Stomach (tissue), 8 donors: ENCODE measurements at regions not wholly inside any gene's neighbourhood (a gene's known extent, or its start where the extent isn't known, plus 50 kb on each side); places are given as distances from the start of the nearest gene placed in this dataset.
A peak's percentile ranks its signal among the peaks of the same experiment; 100 is the strongest.

Experiments
- DNase-seq, 2 donors: peaks; one replicate each; pipeline versions ENCODE4 v3.0.0 to v3.0.0-alpha.2; 2013 to 2019
- H3K27ac ChIP-seq, 5 donors: fragments of 200-600 bp in 4 of 5; sonication (generic) in 4 of 5; one replicate each; pipeline ENCODE4 v1.5.1; 2013 to 2019; ENCODE audit warnings: mild to moderate bottlenecking in 1 of 5, moderate library complexity in 1 of 5
- H3K27me3 ChIP-seq, 3 donors: fragments of 200-600 bp; sonication (generic); one replicate each; pipeline ENCODE4 v1.5.1; 2017 to 2019; ENCODE audit warnings: mixed run types in 1 of 3
- H3K36me3 ChIP-seq, 4 donors: fragments of 200-600 bp; sonication (generic); 1 replicate in 3 of 4; 2 replicates in 1 of 4; pipeline ENCODE4 v1.5.1; 2016 to 2019
- H3K4me1 ChIP-seq, 4 donors: fragments of 200-600 bp; sonication (generic); one replicate each; pipeline ENCODE4 v1.5.1; 2016 to 2019
- H3K4me3 ChIP-seq, 4 donors: fragments of 200-600 bp; sonication (generic) in 3 of 4; one replicate each; pipeline ENCODE4 v1.5.1; 2016 to 2019; ENCODE audit warnings: mild to moderate bottlenecking in 1 of 4
- H3K9me3 ChIP-seq, 4 donors: fragments of 200-600 bp; sonication (generic); one replicate each; pipeline ENCODE4 v1.5.1; 2016 to 2019
- CTCF ChIP-seq, 7 experiments: fragments of 450-650 bp in 4 of 7; fragments of 200-600 bp in 3 of 7; sonication (generic) in 3 of 7; IDR thresholded peaks; one replicate each; pipeline ENCODE4 v1.5.1; 2016 to 2019; ENCODE audit warnings: antibody characterized with exemption in 7 of 7, control low read depth in 2 of 7, mild to moderate bottlenecking in 1 of 7
- EP300 ChIP-seq: sonication (generic); formaldehyde crosslinking; IDR thresholded peaks from one replicate; pipeline ENCODE4 v1.6.1; 2017; ENCODE audit warnings: antibody characterized with exemption
- POLR2A ChIP-seq, 4 donors: fragments of 450-650 bp; IDR thresholded peaks; one replicate each; pipeline ENCODE4 v1.6.1; 2016; ENCODE audit warnings: antibody characterized with exemption in 4 of 4, control low read depth in 2 of 4, mild to moderate bottlenecking in 1 of 4, moderate library complexity in 1 of 4
- POLR2AphosphoS5 ChIP-seq, 3 donors: sonication (generic); formaldehyde crosslinking; IDR thresholded peaks; one replicate each; pipeline ENCODE4 v1.6.1; 2016; ENCODE audit warnings: antibody characterized with exemption in 3 of 3
- WGBS, 5 donors: extraction: QIAGEN DNeasy Blood & Tissue Kit in 3 of 5; methylation state at CpG; one replicate each; pipeline versions ENCODE4 v1.1.5 to v1.1.7; 2013 to 2018; 5-methylcytosine and 5-hydroxymethylcytosine counted together
- intact Hi-C: fragments of 100-400 bp; cut with DNase I; formaldehyde crosslinking; loops from one replicate; pipeline ENCODE4 v1.15.1; 2023; ENCODE audit warnings: low total_unique reads
- donor health status: healthy with polysubstance abuse.
- donor health status: Bipolar disorder and iron deficiency.
- donor health status: healthy.

DNA sequence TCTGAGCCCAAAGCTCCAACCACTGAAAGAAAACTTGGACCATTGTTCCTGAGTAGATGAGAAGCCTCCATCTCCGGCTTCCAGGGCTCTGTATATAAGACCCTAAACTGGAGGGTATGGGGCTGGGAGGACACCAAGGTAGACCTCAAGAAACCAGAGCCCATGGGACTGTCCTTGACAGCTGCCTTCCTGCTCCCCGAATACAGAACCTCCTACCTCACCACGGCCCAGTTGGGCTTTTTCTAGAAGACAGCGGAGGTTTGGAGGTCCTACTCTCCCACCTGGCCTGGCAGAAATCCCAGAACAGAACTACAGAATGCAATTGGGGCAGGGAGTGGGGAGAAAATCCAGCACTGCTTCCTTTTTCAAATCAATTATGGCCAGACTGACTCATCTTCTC lies 177.3 kb upstream of the ZNF507 start:
- H3K27ac ChIP-seq, result no peak overlapping the region
- H3K4me1 ChIP-seq, result no peaks in the 10 kb centered on the region
- DNase-seq, result no peak
- H3K4me3 ChIP-seq, result no peak overlapping the region
- intact Hi-C loops, result no loop called here
- no peaks in the 10 kb centered on the region for H3K9me3 ChIP-seq
- no peaks in the 10 kb centered on the region for H3K36me3 ChIP-seq
- H3K27me3 ChIP-seq, result peaks cover 0 to 17% (median 0%) of the 10 kb centered on the region in 3 donors
- no peak for TF ChIP-seq POLR2AphosphoS5 (IDR thresholded peaks at IDR 0.05)
- no peak for TF ChIP-seq POLR2A (IDR thresholded peaks at IDR 0.05)
- TF ChIP-seq CTCF (IDR thresholded peaks at IDR 0.05), result no peak
- TF ChIP-seq EP300, result no peak
- WGBS, 5 donors, result 73 to 83% (median 82%) methylated on average over 4 of the region's 4 CpGs

- H3K27me3 ChIP-seq, result peaks cover 0 to 17% (median 0%) of the 10 kb centered on the region in 3 donors
- no peaks in the 10 kb centered on the region for H3K36me3 ChIP-seq
- no peaks in the 10 kb centered on the region for H3K9me3 ChIP-seq
- 79 to 91% (median 80%) methylated on average over 5 of the region's 5 CpGs for WGBS, 5 donors
- H3K27ac ChIP-seq, result no peak overlapping the region
- no peak overlapping the region for H3K4me3 ChIP-seq
- H3K4me1 ChIP-seq, result no peaks in the 10 kb centered on the region
- TF ChIP-seq EP300, result no peak
- TF ChIP-seq POLR2AphosphoS5 (IDR thresholded peaks at IDR 0.05), result no peak
- no peak for DNase-seq
- intact Hi-C loops, result no loop called here
Observed at GRCh38 chr19:32168606-32169005, 176.8 kb upstream of the ZNF507 start.

DNA sequence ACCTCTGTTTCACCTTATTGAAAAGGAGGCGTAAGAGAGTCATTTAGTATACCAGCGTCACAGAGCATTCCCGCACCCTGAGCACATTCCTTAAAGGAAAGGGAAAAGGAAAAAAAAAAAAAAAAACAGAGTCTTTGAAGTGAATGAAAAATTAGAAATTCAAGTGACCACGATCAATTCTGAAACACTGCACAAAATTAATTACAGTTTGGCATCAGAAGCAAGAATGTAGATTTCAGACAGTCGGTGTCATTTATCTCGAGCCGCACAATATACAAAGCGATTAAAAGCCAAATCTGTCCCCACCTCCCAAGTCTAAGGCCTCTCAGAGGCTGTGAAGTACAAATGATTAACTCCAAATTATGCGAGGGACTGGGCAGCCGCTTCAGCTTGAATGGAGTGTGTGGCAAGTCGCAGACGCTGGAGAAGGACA lies 173.7 kb upstream of the ZNF507 start:
- intact Hi-C loops, result no loop called here
- peak in 1 of 2 donors; percentile 16 for DNase-seq
- Histone ChIP-seq H3K36me3 (no peaks in the 10 kb centered on the region), H3K27me3 (no peaks in the 10 kb centered on the region), H3K4me1 (no peaks in the 10 kb centered on the region), H3K4me3 (no peak overlapping the region), H3K27ac (no peak overlapping the region), H3K9me3 (no peaks in the 10 kb centered on the region)
- WGBS, 5 donors, result 29 to 41% (median 34%) methylated on average over 12 of the region's 12 CpGs
- no peak for TF ChIP-seq POLR2A (IDR thresholded peaks at IDR 0.05)
- TF ChIP-seq CTCF (IDR thresholded peaks at IDR 0.05), result no peak
- no peak for TF ChIP-seq POLR2AphosphoS5 (IDR thresholded peaks at IDR 0.05)
- TF ChIP-seq EP300, result no peak

GRCh38 chr19:32172566-32173160 lies 172.7 kb upstream of the ZNF507 start:
- TF ChIP-seq CTCF (IDR thresholded peaks at IDR 0.05) (no peak), POLR2AphosphoS5 (IDR thresholded peaks at IDR 0.05) (no peak), EP300 (no peak), POLR2A (IDR thresholded peaks at IDR 0.05) (no peak)
- Histone ChIP-seq H3K36me3 (no peaks in the 10 kb centered on the region), H3K27me3 (no peaks in the 10 kb centered on the region), H3K4me1 (no peaks in the 10 kb centered on the region), H3K9me3 (no peaks in the 10 kb centered on the region), H3K27ac (no peak overlapping the region), H3K4me3 (no peak overlapping the region)
- peak in 1 of 2 donors; percentile 16 for DNase-seq
- intact Hi-C loops, result no loop called here
- 47 to 56% (median 54%) methylated on average over 5 of the region's 5 CpGs for WGBS, 5 donors

DNA sequence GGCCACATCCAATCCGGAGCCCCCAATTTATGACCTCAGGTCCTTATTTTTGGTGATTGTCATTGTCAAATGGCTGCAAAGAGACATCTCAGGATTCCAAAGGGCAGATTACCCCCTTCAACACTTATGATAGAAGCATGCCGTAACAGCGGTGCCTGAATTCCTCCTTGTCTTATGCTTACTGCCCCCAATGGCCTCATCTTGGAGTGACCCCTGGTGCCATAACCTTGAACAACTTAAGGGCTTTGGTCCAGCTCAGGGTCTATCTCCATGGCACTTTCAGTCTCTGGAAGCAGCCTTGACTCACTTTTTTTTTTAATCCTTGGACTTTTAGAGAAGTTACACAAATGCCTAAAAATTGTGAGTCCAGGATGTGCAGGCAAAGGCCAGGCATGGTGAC lies 171.6 kb upstream of the ZNF507 start:
- WGBS, 5 donors, result 74 to 91% (median 85%) methylated on average over 3 of the region's 3 CpGs
- no peaks in the 10 kb centered on the region for H3K4me1 ChIP-seq
- H3K4me3 ChIP-seq, result no peak overlapping the region
- H3K9me3 ChIP-seq, result no peaks in the 10 kb centered on the region
- DNase-seq, result no peak
- no peak overlapping the region for H3K27ac ChIP-seq
- no peak for TF ChIP-seq CTCF (IDR thresholded peaks at IDR 0.05)
- TF ChIP-seq EP300, result no peak
- no peak for TF ChIP-seq POLR2AphosphoS5 (IDR thresholded peaks at IDR 0.05)
- no peak for TF ChIP-seq POLR2A (IDR thresholded peaks at IDR 0.05)
- intact Hi-C loops, result no loop called here
- H3K27me3 ChIP-seq, result peaks cover 0 to 5% (median 0%) of the 10 kb centered on the region in 3 donors
- H3K36me3 ChIP-seq, result no peaks in the 10 kb centered on the region
